ENCODE measurements at regions not wholly inside any gene's neighbourhood (a gene's known extent, or its start where the extent isn't known, plus 50 kb on each side); places are given as distances from the start of the nearest gene placed in this dataset.
"Not testable (repeated sequence)": the region's sequence is repeated elsewhere in the genome, so short reads cannot be mapped to it uniquely, and the experiment has no call there.

DNA sequence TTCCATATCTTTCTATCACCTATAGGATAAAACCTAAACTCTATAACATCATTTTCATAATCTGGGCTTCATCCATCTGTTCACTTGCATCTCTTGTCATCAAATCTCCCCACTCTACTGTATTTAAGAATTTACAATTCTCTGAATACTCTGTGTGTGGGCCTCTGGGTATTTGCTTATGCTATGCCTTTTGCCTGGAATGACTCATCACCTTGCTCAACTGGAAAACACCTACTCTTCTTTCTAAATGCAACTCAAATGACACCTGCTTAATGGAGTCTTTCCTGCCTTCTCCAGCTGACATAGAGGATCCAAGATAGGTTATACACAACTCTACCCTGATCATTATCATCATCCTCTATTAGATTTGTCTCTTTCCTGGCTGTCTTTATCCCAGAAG is 421.7 kb downstream of the SPATA31D1 start:
- ATAC-seq (no peak), DNase-seq (no peak)
- intact Hi-C loops (cut with DNase I) = no loop called here

DNA sequence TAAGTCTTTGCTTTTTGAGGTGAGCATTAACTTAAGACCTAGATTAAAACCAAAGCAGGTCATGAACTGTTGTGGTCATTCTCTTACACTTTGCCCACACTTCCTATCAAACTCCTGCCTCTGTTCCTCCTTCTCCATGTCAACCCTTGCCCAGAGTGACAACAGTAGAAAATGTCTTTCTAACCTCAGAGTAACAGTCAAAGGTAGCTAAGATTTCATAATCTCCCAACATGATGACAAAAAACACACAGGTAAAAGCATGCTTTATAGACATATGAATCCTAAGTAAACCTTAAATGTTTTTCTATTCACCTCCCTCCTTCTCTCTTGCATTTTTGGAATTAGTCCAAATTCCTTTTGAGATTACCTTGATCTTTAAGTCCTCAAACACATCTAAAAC is 422.3 kb downstream of the SPATA31D1 start:
- intact Hi-C loops (cut with DNase I) = no loop called here
- DNase-seq (no peak), ATAC-seq (no peak)

- no peak for ATAC-seq
- intact Hi-C loops (cut with DNase I) = no loop called here
These were observed 424.2 kb downstream of the SPATA31D1 start for GRCh38 chr9:82412586-82413305.

DNA sequence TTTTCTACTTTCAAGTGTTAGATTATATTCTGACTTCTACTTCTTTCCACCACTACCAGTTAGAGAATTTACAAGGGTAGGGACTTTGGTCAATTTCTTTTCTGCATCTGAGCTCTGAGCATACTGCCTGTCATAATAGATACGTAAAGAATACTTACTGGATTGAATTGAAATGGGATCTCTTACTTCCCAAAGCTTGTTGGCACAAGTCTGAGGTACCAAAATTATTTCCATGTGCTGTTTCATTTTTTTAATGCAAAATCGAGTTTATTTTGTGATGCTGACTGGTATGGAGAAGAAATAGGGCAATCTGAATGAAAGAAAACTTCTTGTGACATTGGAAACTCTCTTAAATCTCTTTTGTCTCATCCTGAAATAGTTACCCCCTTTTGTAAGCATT is 428.9 kb downstream of the SPATA31D1 start:
- intact Hi-C loops (cut with DNase I) = no loop called here
- ATAC-seq (no peak), DNase-seq (no peak)

More at GRCh38 chr9:82412586-82413305, 424.2 kb downstream of the SPATA31D1 start:
- no peak for DNase-seq

GRCh38 chr9:82418334-82418733 is 429.8 kb downstream of the SPATA31D1 start:
- ATAC-seq (no peak), DNase-seq (no peak)
- intact Hi-C loops (cut with DNase I) = no loop called here

DNA sequence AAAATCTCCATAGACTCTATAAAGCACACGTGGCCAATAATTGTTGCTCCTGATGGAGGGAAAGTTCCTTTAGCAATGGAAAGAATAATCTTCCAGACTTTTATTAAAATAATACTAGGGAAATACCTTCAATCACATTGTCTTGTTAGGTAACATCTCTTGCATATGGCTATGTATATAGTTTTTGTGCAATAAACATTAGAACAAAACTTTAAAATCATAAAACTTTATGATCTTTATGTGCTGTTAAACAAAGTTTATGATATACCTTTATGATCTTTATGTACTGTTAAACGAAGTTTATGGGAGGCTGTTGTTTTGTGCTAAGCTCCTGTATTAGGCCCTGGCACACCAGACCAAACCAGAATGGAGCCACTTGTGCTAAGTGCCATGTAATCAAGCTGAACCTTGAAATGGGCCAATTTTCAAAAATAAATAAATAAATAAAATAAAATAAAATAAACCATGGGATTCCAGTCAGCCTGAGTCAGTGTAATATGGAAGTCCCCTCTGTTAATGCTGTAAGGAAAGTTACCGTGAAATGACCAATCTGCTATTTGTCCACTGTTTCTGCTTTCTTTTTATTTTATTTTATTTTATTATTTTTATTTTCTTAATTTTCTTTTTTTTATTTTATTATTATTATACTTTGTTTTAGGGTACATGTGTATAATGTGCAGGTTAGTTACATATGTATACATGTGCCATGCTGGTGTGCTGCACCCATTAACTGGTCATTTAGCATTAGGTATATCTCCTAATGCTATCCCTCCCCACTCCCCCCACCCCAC is 431.3 kb downstream of the SPATA31D1 start:
- DNase-seq = no peak
- ATAC-seq = no peak
- intact Hi-C loops (cut with DNase I) = no loop called here

GRCh38 chr9:82421498-82421897 is 432.9 kb downstream of the SPATA31D1 start:
- intact Hi-C loops (cut with DNase I) = no loop called here
- ATAC-seq (peak; percentile 41 to 58), DNase-seq (peak; percentile 30)

DNA sequence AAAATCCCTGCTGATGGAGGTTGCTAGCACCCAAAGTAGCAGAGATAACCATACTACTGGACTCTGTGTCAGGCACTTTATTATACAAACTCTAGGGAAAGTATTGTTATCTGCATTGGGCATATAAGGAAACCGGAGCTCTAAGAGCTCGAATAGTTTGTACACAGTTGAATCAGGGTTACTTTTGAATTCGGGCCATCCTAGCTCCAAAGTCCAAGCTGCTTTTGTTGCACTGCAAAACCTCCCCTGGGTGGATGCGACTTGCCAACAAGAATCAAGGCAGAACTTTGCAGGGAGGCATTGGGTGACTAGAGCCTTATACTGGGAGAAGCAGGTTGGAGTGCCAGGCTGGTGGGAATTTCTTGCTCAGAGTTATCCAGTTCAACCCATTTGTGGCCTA is 435.1 kb downstream of the SPATA31D1 start:
- ATAC-seq = no peak
- DNase-seq = no peak
- intact Hi-C loops (cut with DNase I) = no loop called here

DNA sequence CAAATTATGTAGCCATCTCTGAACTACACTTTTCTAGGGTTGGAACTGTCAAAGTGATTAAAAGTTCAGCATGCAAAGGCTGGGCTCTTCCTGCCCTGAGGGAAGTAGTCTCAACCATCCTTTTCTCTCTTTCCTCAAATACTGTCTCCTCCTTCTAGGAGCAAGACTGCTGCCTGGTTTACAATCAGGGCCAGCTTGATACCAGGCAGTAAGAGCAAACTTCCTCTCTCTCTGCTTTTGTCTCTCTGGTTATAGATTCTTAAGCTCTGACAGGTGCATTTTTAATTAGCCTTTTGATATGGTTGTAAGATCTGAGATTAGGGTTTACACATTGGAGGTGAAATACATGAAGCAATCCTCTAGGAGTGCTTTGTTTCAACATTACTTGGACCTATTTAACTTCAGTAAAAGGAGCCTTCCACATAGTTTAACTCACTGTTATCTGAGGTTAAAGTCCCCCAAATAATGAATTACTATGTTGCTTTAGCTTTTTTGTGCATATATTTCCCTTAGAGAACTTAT is 436.1 kb downstream of the SPATA31D1 start:
- no peak for DNase-seq
- ATAC-seq = no peak
- intact Hi-C loops (cut with DNase I) = no loop called here

GRCh38 chr9:82431121-82431520 is 442.5 kb downstream of the SPATA31D1 start:
- no peak for ATAC-seq
- no peak for DNase-seq
- intact Hi-C loops (cut with DNase I) = no loop called here

DNA sequence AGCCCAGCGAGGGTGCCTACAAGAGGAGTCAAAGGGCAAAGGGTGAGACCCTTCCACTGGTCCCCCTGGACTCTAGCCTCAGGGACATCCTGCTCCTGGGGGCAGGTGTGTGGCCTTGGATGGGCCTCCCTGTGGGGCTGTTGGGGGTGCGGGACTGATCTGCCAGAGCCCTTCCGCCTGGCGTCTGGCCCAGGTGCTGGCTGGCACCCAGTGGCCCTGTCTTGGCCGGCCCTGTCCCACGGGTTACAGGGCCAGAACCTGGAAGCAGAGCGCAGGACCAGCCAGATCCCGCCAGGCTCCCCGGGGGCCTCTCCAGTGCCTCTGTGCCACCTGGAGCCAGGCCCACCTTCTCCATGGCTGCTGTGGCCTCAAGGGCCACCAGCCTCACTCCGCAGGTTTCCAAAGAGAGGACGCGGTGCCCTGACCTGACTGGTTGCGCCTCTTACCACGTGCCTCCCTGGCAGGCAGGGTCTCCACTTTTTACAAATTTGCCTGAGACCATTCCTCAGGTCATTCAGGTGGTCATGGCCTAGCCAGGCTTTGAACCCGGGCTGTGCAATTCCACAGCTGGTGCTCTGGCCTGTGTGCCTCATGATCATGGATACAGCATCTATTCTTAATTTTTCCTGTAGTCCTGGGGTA is 444.8 kb downstream of the SPATA31D1 start:
- intact Hi-C loops (cut with DNase I); DNase-seq; ATAC-seq: not testable (repeated sequence)

DNA sequence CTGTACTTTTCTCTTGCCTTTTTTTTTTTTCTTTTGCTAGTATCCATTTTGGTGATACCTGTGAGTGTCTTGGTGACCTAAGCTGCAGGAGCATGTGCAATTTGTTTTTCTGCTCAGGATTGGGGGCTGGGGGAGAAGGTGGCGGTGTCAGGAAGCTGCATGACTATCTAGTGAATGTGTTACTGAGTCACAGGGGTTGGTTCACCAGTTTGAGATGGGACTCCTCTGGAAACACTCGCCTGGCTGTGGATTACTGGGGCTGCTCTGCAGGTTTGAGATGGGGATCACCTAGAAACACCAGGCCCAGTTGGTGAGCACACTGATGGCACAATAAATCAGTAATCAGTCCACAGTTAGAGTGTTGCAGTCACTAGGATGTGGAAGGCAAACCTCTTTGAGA is 447.9 kb downstream of the SPATA31D1 start:
- intact Hi-C loops (cut with DNase I) = no loop called here
- DNase-seq (no peak), ATAC-seq (no peak)

DNA sequence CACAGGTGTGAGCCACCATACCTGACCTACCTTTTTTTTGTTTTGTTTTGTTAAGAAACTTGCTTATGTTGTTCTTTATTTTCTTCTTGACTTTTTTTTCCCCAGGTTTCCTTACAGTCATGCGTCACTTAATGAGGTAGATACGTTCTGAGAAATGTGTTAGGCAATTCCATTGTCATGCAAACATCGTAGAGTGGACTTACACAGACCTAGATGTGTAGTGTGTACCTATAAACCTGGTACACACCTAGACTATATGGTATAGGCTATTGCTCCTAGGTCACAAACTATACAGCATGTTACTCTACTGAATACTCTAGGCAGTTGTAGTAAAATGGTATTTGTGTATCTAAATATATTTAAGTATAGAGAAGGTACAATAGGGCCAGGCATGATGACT is 448.6 kb downstream of the SPATA31D1 start:
- ATAC-seq; intact Hi-C loops (cut with DNase I); DNase-seq: not testable (repeated sequence)

- intact Hi-C loops (cut with DNase I) = no loop called here
- DNase-seq (no peak), ATAC-seq (no peak)
These were observed 450.0 kb downstream of the SPATA31D1 start for GRCh38 chr9:82438581-82438980.

- intact Hi-C loops (cut with DNase I) = loop anchor here in 1 of 2 donors (10.0 kb wide), 1 partner anchor 59 kb away; no protein-coding TSS in a partner anchor
- DNase-seq (no peak), ATAC-seq (no peak)
These were observed 454.7 kb downstream of the SPATA31D1 start for GRCh38 chr9:82443312-82443711.

DNA sequence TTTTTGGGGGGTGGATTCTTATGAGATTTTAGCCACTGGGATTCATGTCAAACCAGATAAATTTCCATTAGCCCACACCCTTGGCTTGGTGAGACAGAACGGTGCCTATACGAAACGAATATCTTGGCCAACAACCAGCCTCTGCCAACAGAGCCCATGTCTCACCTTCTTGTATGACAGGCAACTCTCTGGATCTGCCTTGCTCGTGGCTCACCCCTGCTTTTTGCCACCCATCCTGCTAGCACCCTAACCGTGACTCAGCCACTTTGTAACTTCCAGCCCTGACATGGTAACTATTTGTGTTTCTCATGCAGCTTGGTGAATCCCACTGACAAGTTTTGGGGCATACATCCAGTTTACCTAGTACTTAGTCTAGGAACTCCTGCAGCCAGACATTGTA is 457.0 kb downstream of the SPATA31D1 start:
- ATAC-seq (no peak), DNase-seq (no peak)
- intact Hi-C loops (cut with DNase I) = loop anchor here in 1 of 2 donors (10.0 kb wide), 1 partner anchor 61 kb away; no protein-coding TSS in a partner anchor

DNA sequence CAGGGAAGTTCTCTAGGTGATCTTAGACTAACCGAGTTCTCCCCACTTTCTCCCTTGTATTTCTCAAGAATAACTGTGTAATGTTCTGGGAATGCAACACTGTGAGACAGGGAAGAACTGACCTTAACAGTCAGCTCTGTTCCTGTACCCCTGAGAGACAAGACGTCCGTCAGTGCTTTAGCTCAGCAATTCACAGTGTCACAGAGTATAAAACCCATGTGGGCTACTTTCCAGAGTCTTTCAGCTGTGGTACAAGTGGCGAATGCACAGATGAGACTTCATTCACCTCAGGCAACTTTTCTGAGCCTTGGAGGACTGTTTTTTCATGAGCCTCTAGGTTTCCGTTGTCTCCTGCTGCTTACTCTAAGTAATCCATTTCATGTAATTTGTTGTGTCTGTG is 458.8 kb downstream of the SPATA31D1 start:
- no peak for DNase-seq
- intact Hi-C loops (cut with DNase I) = loop anchor here in 1 of 2 donors (10.0 kb wide), 1 partner anchor 63 kb away; no protein-coding TSS in a partner anchor
- no peak for ATAC-seq

GRCh38 chr9:82449986-82450385 is 461.4 kb downstream of the SPATA31D1 start:
- ATAC-seq (no peak), DNase-seq (no peak)
- intact Hi-C loops (cut with DNase I) = loop anchor here in 1 of 2 donors (10.0 kb wide), 1 partner anchor 65 kb away; no protein-coding TSS in a partner anchor

- DNase-seq = no peak
- no peak for ATAC-seq
- intact Hi-C loops (cut with DNase I) = no loop called here
These were observed 466.1 kb downstream of the SPATA31D1 start for GRCh38 chr9:82454509-82455190.

Data from left cardiac atrium (tissue), 4 donors.